ENCODE measurements at regions not wholly inside any gene's neighbourhood (a gene's known extent, or its start where the extent isn't known, plus 50 kb on each side); places are given as distances from the start of the nearest gene placed in this dataset.

DNA sequence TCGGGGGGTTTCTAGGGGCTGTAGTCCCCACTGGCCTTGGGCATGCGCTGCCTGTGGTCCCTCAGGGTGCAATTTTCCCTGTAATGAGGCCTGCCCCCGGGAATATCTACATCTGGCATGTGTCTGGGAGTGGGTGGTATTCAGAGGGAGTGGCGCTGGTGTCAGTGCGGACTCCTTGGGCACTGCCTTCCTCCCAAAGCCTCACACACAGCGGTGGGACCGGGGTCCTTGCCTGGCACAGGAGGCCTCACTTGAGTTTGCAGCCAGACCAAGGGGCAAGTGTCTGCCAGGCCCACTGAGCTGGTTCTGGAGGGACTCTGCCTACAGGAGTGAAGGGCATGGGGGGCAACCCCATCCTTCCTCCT lies 53.5 kb upstream of the PCSK6 start:
- no peaks in the 10 kb centered on the region for H3K27me3 ChIP-seq (ENCODE audit: insufficient read depth, low read length)
- no peak overlapping the region for H2AK5ac ChIP-seq (ENCODE audit: insufficient read length, low read length)
- peaks cover 2% of the 10 kb centered on the region for H4K20me1 ChIP-seq (ENCODE audit: control insufficient read depth, insufficient read depth, insufficient read length)
- no peak overlapping the region for H3K14ac ChIP-seq (ENCODE audit: insufficient read depth, low read length)
- H2BK20ac ChIP-seq (ENCODE audit: low read depth, low read length, poor library complexity, severe bottlenecking): no peak overlapping the region
- H2BK120ac ChIP-seq (ENCODE audit: low read depth, low read length, poor library complexity, severe bottlenecking): no peak overlapping the region
- no peaks in the 10 kb centered on the region for H3K4me1 ChIP-seq (ENCODE audit: insufficient read depth, low read length)
- H3K23ac ChIP-seq (ENCODE audit: insufficient read length, low read depth, low read length): no peak overlapping the region
- Mint-ChIP-seq H3K36me3 (ENCODE audit: insufficient read depth in 1 of 3, low read depth in 3 of 3) (no peaks in the 10 kb centered on the region), H3K27ac (no peak overlapping the region), H3K9me3 (peaks cover 4 to 9% of the 10 kb centered on the region in 2 experiments; a peak in 3 of 5 replicates), H3K27me3 (ENCODE audit: low read depth) (peaks cover 16% of the 10 kb centered on the region), H3K4me1 (no peaks in the 10 kb centered on the region), H3K4me3 (no peak overlapping the region)
- no peaks in the 10 kb centered on the region for H3K79me2 ChIP-seq (ENCODE audit: insufficient read depth, low read length)
- no peak overlapping the region for H3K4ac ChIP-seq (ENCODE audit: low read depth, low read length)
- no peak overlapping the region for H2BK15ac ChIP-seq (ENCODE audit: low read depth, low read length)
- H3K18ac ChIP-seq (ENCODE audit: insufficient read length, low read depth, low read length): no peak overlapping the region
- no peak overlapping the region for H2BK12ac ChIP-seq (ENCODE audit: insufficient read length, low read depth, low read length)
- WGBS (ENCODE audit: extremely low coverage, insufficient read length, low lambda C conversion rate): no CpG with 5 or more reads among the region's 7 CpGs
- no peak overlapping the region for H3K9ac ChIP-seq (ENCODE audit: extremely low read depth, insufficient read length, low read length)
- no peak overlapping the region for H3K4me2 ChIP-seq (ENCODE audit: insufficient read depth, insufficient read length, low read length)
- no peak overlapping the region for H2AFZ ChIP-seq (ENCODE audit: low read length)
- no peak for DNase-seq
- no peak overlapping the region for H4K8ac ChIP-seq (replicated peaks; ENCODE audit: insufficient read length, low read depth, low read length)
- no peaks in the 10 kb centered on the region for H3K79me1 ChIP-seq (ENCODE audit: insufficient read depth, low read depth, low read length, poor library complexity, severe bottlenecking)
- no peak overlapping the region for H3K56ac ChIP-seq (ENCODE audit: insufficient read length, low read depth, low read length)
- no peaks in the 10 kb centered on the region for H3K23me2 ChIP-seq (ENCODE audit: insufficient read length, low read depth, low read length, poor library complexity, severe bottlenecking)
- H4K91ac ChIP-seq (ENCODE audit: insufficient read length, low read depth, low read length): no peak overlapping the region
- TF ChIP-seq, protein P1, sequence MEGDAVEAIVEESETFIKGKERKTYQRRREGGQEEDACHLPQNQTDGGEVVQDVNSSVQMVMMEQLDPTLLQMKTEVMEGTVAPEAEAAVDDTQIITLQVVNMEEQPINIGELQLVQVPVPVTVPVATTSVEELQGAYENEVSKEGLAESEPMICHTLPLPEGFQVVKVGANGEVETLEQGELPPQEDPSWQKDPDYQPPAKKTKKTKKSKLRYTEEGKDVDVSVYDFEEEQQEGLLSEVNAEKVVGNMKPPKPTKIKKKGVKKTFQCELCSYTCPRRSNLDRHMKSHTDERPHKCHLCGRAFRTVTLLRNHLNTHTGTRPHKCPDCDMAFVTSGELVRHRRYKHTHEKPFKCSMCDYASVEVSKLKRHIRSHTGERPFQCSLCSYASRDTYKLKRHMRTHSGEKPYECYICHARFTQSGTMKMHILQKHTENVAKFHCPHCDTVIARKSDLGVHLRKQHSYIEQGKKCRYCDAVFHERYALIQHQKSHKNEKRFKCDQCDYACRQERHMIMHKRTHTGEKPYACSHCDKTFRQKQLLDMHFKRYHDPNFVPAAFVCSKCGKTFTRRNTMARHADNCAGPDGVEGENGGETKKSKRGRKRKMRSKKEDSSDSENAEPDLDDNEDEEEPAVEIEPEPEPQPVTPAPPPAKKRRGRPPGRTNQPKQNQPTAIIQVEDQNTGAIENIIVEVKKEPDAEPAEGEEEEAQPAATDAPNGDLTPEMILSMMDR (conservative IDR thresholded peaks at IDR 0.05): no peak
- H3K27ac ChIP-seq (ENCODE audit: insufficient read length, low read depth, low read length): no peak overlapping the region
- no peak overlapping the region for H4K5ac ChIP-seq (ENCODE audit: insufficient read length, low read depth, low read length)
- no peak overlapping the region for H2BK5ac ChIP-seq (ENCODE audit: insufficient read length, low read length)
- H3K9me3 ChIP-seq (ENCODE audit: control insufficient read depth, low read depth, low read length): no peaks in the 10 kb centered on the region
- H3T11ph ChIP-seq (ENCODE audit: low read length): no peak overlapping the region

Data from H9 (cell line).